WERI-Rb-1 (cell line): ENCODE measurements at regions not wholly inside any gene's neighbourhood (a gene's known extent, or its start where the extent isn't known, plus 50 kb on each side); places are given as distances from the start of the nearest gene placed in this dataset.

Source experiments
- DNase-seq: peaks from one replicate; pipeline ENCODE4 v3.0.0-alpha.2; 2020
- H3K27ac ChIP-seq: fragments of 250-450 bp; sonication (Bioruptor Pico); 2 replicates; pipeline ENCODE4 v1.5.1; 2020; ENCODE audit warnings: mild to moderate bottlenecking, moderate library complexity
- H3K27me3 ChIP-seq: fragments of 250-450 bp; sonication (Bioruptor Pico); 2 replicates; pipeline ENCODE4 v1.5.1; 2021; ENCODE audit warnings: mild to moderate bottlenecking, low read depth, moderate library complexity; ENCODE audit not compliant: insufficient read depth, severe bottlenecking
- H3K36me3 ChIP-seq: fragments of 250-450 bp; sonication (Bioruptor Pico); 2 replicates; pipeline ENCODE4 v1.5.1; 2020; ENCODE audit warnings: mild to moderate bottlenecking, moderate library complexity
- H3K4me3 ChIP-seq: 2 replicates; pipeline ENCODE4 v1.5.1; 2011; ENCODE audit warnings: low read depth, mild to moderate bottlenecking, control low read depth, low read length
- H3K9me3 ChIP-seq: fragments of 250-450 bp; sonication (Bioruptor Pico); 2 replicates; pipeline ENCODE4 v1.5.1; 2021; ENCODE audit warnings: mild to moderate bottlenecking, moderate library complexity; ENCODE audit not compliant: severe bottlenecking
- CTCF ChIP-seq: IDR thresholded peaks from 2 replicates; pipeline ENCODE4 v1.5.1; 2011; ENCODE audit warnings: low read depth, mild to moderate bottlenecking, control low read depth, inconsistent platforms, low read length

GRCh38 chr19:31907661-31908060 lies 437.7 kb upstream of the ZNF507 start:
- Histone ChIP-seq H3K27ac (no peak overlapping the region), H3K27me3 (no peaks in the 10 kb centered on the region), H3K4me3 (no peak overlapping the region), H3K36me3 (no peaks in the 10 kb centered on the region), H3K9me3 (no peaks in the 10 kb centered on the region)
- no peak for DNase-seq
- no peak for TF ChIP-seq CTCF

- no peak overlapping the region for H3K4me3 ChIP-seq
- no peak for TF ChIP-seq CTCF
- no peak for DNase-seq
- H3K9me3 ChIP-seq: no peaks in the 10 kb centered on the region
- no peak overlapping the region for H3K27ac ChIP-seq
- H3K36me3 ChIP-seq: no peaks in the 10 kb centered on the region
- H3K27me3 ChIP-seq: no peaks in the 10 kb centered on the region
Measured at GRCh38 chr19:31908080-31908479, 437.3 kb upstream of the ZNF507 start.

- Histone ChIP-seq H3K36me3 (no peaks in the 10 kb centered on the region), H3K27ac (no peak overlapping the region), H3K27me3 (no peaks in the 10 kb centered on the region), H3K4me3 (no peak overlapping the region), H3K9me3 (no peaks in the 10 kb centered on the region)
- no peak for DNase-seq
- TF ChIP-seq CTCF: no peak
Measured at GRCh38 chr19:31908496-31909225, 436.7 kb upstream of the ZNF507 start.

- no peak overlapping the region for H3K27ac ChIP-seq
- no peak overlapping the region for H3K4me3 ChIP-seq
- no peaks in the 10 kb centered on the region for H3K36me3 ChIP-seq
- TF ChIP-seq CTCF: no peak
- H3K9me3 ChIP-seq: no peaks in the 10 kb centered on the region
- no peaks in the 10 kb centered on the region for H3K27me3 ChIP-seq
- no peak for DNase-seq
Measured at GRCh38 chr19:31910224-31910623, 435.2 kb upstream of the ZNF507 start.

GRCh38 chr19:31911577-31911976 lies 433.8 kb upstream of the ZNF507 start:
- Histone ChIP-seq H3K4me3 (no peak overlapping the region), H3K36me3 (no peaks in the 10 kb centered on the region), H3K27ac (no peak overlapping the region), H3K27me3 (no peaks in the 10 kb centered on the region), H3K9me3 (no peaks in the 10 kb centered on the region)
- no peak for TF ChIP-seq CTCF
- no peak for DNase-seq

GRCh38 chr19:31913103-31913661 lies 432.2 kb upstream of the ZNF507 start:
- no peak for DNase-seq
- Histone ChIP-seq H3K4me3 (no peak overlapping the region), H3K36me3 (no peaks in the 10 kb centered on the region), H3K9me3 (no peaks in the 10 kb centered on the region), H3K27me3 (no peaks in the 10 kb centered on the region), H3K27ac (no peak overlapping the region)
- no peak for TF ChIP-seq CTCF
